ENCODE measurements at regions not wholly inside any gene's neighbourhood (a gene's known extent, or its start where the extent isn't known, plus 50 kb on each side); places are given as distances from the start of the nearest gene placed in this dataset.

- TF ChIP-seq CTCF (IDR thresholded peaks at IDR 0.05) = no peak
- TF ChIP-seq POLR2A (IDR thresholded peaks at IDR 0.05) = no peak
Measured at GRCh38 chr9:90095682-90096081, 490.9 kb downstream of the GADD45G start.

Measured in testis (tissue), 2 donors.